CD14-positive monocyte (primary cell): ENCODE measurements at regions not wholly inside any gene's neighbourhood (a gene's known extent, or its start where the extent isn't known, plus 50 kb on each side); places are given as distances from the start of the nearest gene placed in this dataset.
"Not testable (repeated sequence)": the region's sequence is repeated elsewhere in the genome, so short reads cannot be mapped to it uniquely, and the experiment has no call there.

Source experiments
- DNase-seq, 3 donors: peaks; one replicate each; pipeline ENCODE4 v3.0.0-alpha.2; 2011 to 2022
- H2AFZ ChIP-seq: 2 replicates; pipeline ENCODE4 v1.6.0; 2012; ENCODE audit warnings: mild to moderate bottlenecking, low read depth, low read length, inconsistent platforms; ENCODE audit not compliant: insufficient read depth, poor library complexity, severe bottlenecking
- H3K27ac ChIP-seq, 2 donors: 1 replicate in 1 of 2; 2 replicates in 1 of 2; pipeline ENCODE4 v1.5.1; 2012 to 2013; ENCODE audit warnings: low read length in 2 of 2, control low read depth in 1 of 2, inconsistent platforms in 1 of 2, low read depth in 1 of 2, mild to moderate bottlenecking in 1 of 2
- H3K27me3 ChIP-seq, 2 donors: one replicate each; pipeline versions ENCODE4 v1.6.0 to v1.6.1; 2011 to 2013; ENCODE audit warnings: low read length in 2 of 2; ENCODE audit not compliant: control insufficient read depth in 2 of 2, insufficient read depth in 2 of 2
- H3K36me3 ChIP-seq, 2 donors: replicated peaks in 1 of 2; 1 replicate in 1 of 2; 2 replicates in 1 of 2; pipeline versions ENCODE4 v1.5.1 to v1.6.1; 2012 to 2013; ENCODE audit warnings: low read length in 2 of 2, control low read depth in 1 of 2, inconsistent platforms in 1 of 2, mild to moderate bottlenecking in 1 of 2; ENCODE audit not compliant: insufficient read depth in 2 of 2, control insufficient read depth in 1 of 2
- H3K4me1 ChIP-seq, 2 donors: 1 replicate in 1 of 2; 2 replicates in 1 of 2; pipeline versions ENCODE4 v1.5.1 to v1.6.1; 2012 to 2013; ENCODE audit warnings: low read length in 2 of 2, control low read depth in 1 of 2, inconsistent platforms in 1 of 2, mild to moderate bottlenecking in 1 of 2, moderate library complexity in 1 of 2; ENCODE audit not compliant: insufficient read depth in 2 of 2, control insufficient read depth in 1 of 2
- H3K4me2 ChIP-seq: replicated peaks from 2 replicates; pipeline ENCODE3; 2012; ENCODE audit warnings: low read length, moderate library complexity, mild to moderate bottlenecking; ENCODE audit not compliant: poor library complexity, severe bottlenecking; ENCODE audit errors: extremely low read depth
- H3K4me3 ChIP-seq, 3 experiments: fragments of 200-600 bp in 1 of 3; sonication (generic) in 1 of 3; replicated peaks in 1 of 3; 1 replicate in 2 of 3; 2 replicates in 1 of 3; pipeline ENCODE4 v1.5.1; 2011 to 2013; ENCODE audit warnings: low read length in 3 of 3, mild to moderate bottlenecking in 3 of 3, control low read depth in 2 of 3, low read depth in 2 of 3, inconsistent platforms in 1 of 3, moderate library complexity in 1 of 3
- H3K79me2 ChIP-seq: 2 replicates; pipeline ENCODE4 v1.6.0; 2012; ENCODE audit warnings: mild to moderate bottlenecking, control low read depth, inconsistent platforms, low read length, moderate library complexity; ENCODE audit not compliant: insufficient read depth
- H3K9ac ChIP-seq: 2 replicates; pipeline ENCODE4 v1.6.0; 2017; ENCODE audit warnings: low read length, mild to moderate bottlenecking; ENCODE audit not compliant: insufficient read depth, poor library complexity, severe bottlenecking
- H3K9me3 ChIP-seq, 2 donors: replicated peaks in 1 of 2; 1 replicate in 1 of 2; 2 replicates in 1 of 2; pipeline versions ENCODE4 v1.5.1 to v1.6.1; 2012 to 2013; ENCODE audit warnings: low read length in 2 of 2, control low read depth in 1 of 2; ENCODE audit not compliant: control insufficient read depth in 1 of 2, insufficient read depth in 1 of 2
- H4K20me1 ChIP-seq: 2 replicates; pipeline ENCODE4 v1.6.0; 2012; ENCODE audit warnings: mild to moderate bottlenecking, low read length, control low read depth, moderate library complexity; ENCODE audit not compliant: insufficient read depth
- H3K27ac Mint-ChIP-seq, 7 donors: one replicate each; pipeline ENCODE4 v1.8.0; 2020; ENCODE audit warnings: mild to moderate bottlenecking in 7 of 7, mixed read lengths in 7 of 7, moderate library complexity in 6 of 7, inconsistent platforms in 2 of 7
- H3K27me3 Mint-ChIP-seq, 3 donors: one replicate each; pipeline ENCODE4 v1.8.0; 2021 to 2022; ENCODE audit warnings: low read depth in 3 of 3, mild to moderate bottlenecking in 3 of 3, mixed read lengths in 3 of 3, moderate library complexity in 3 of 3, inconsistent platforms in 1 of 3
- H3K36me3 Mint-ChIP-seq, 2 donors: one replicate each; pipeline ENCODE4 v1.8.0; 2020; ENCODE audit warnings: mixed read lengths in 2 of 2, inconsistent platforms in 1 of 2, mild to moderate bottlenecking in 1 of 2
- H3K4me1 Mint-ChIP-seq: one replicate; pipeline ENCODE4 v1.8.0; 2020; ENCODE audit warnings: mild to moderate bottlenecking, mixed read lengths
- H3K4me3 Mint-ChIP-seq, 2 donors: one replicate each; pipeline ENCODE4 v1.8.0; 2020; ENCODE audit warnings: mild to moderate bottlenecking in 2 of 2, mixed read lengths in 2 of 2, moderate library complexity in 1 of 2
- H3K9me3 Mint-ChIP-seq, 7 donors: one replicate each; pipeline ENCODE4 v1.8.0; 2020 to 2022; ENCODE audit warnings: mixed read lengths in 7 of 7, mild to moderate bottlenecking in 6 of 7, moderate library complexity in 6 of 7, inconsistent platforms in 2 of 7
- WGBS: methylation state at CpG from one replicate; pipeline ENCODE4 v1.1.5; 2013; ENCODE audit warnings: missing lambda C conversion rate; ENCODE audit not compliant: insufficient coverage; 5-methylcytosine and 5-hydroxymethylcytosine counted together
- intact Hi-C, 2 donors: fragments of 100-400 bp; cut with micrococcal nuclease; formaldehyde crosslinking; loops; one replicate each; pipeline versions ENCODE4 v1.15.0 to v1.15.1; 2023

DNA sequence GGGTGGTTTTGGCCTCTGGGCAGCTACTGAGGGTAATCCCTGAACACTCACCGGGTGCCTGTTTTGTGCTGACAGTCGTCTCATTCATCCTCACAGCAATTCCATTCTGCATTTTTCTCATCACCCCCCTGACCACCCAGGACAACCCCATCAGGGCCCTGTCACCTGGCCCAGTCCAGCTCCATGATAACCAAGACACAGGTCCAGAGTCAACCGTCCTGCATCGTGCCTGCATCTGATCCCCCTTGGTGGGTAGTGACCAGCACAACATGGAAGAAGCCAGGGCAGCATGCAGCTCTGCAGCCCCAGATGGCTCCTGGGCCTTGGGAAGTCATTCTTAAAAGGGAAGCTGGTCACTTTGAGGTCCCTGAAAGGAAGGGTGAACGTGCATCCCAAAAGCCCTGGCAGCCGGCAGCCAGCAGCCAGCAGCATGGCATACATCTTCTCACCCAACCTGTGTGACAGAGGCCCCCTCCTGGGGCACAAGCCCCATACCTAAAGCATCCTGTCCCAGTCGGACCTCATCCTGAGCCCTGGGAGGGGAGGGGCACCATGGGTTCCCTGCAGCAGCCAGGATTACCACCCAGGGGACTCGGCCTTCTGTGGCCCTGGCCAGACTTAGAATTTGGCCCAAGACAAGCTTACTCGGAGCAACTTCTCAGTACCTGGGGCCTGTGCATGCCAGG is 574.2 kb downstream of the CWH43 start:
- H3K27ac ChIP-seq, H2AFZ ChIP-seq, H3K27me3 ChIP-seq, H4K20me1 ChIP-seq, H3K27ac Mint-ChIP-seq, H3K4me3 Mint-ChIP-seq, H3K36me3 ChIP-seq, H3K4me1 Mint-ChIP-seq, H3K79me2 ChIP-seq, H3K4me3 ChIP-seq, intact Hi-C loops, H3K27me3 Mint-ChIP-seq, H3K36me3 Mint-ChIP-seq, H3K4me1 ChIP-seq, DNase-seq, H3K9ac ChIP-seq, H3K4me2 ChIP-seq: not testable (repeated sequence)
- H3K9me3 Mint-ChIP-seq = peaks cover 2 to 27% (median 15%) of the 10 kb centered on the region in 7 donors
- WGBS = no CpG with 5 or more reads among the region's 9 CpGs
- peaks cover 5 to 26% of the 10 kb centered on the region in 2 donors for H3K9me3 ChIP-seq

DNA sequence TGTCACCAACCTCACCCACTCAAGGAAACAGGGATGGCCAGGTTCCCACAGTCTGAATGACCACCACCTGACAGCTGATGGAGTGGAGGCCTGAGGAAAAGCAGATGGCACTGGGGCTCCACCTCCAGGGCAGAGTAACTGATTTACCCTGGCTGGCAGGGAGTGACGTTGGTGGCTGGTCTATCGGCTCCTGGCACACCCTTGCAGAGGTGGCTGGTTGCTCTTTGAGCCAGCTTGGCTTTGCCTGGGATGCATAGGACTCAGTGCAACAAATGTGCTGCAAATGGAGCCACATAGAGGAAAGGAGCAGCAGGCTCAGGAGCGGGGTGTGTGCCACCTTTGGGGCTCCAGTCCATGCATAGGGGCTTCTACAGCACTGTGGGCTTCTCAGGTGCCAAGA is 574.8 kb downstream of the CWH43 start:
- H3K4me3 Mint-ChIP-seq = not testable (repeated sequence)

DNA sequence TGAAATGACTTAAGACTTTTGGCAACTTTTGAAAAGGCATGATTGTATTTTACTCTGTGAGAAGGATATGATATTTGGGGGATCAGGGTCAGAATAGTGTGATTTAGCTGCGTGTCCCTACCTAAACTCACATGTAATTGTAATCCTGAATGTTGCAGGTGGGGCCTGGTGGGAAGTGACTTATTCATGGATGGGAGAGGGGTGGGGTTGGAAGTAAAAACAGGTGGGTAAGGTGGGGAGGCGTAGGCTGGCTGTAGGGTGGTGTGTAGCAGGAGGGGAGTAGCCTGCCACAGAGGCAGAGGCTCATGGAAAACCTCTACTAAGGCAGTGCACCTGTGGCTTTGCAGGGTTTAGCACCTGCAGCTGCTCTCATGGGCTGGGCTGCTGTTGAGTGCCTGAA is 584.2 kb downstream of the CWH43 start:
- H3K27ac ChIP-seq, H4K20me1 ChIP-seq, DNase-seq, H3K4me3 Mint-ChIP-seq, H3K79me2 ChIP-seq, H3K9ac ChIP-seq, H3K27me3 Mint-ChIP-seq, intact Hi-C loops, H3K36me3 Mint-ChIP-seq, H3K4me1 ChIP-seq, H3K27me3 ChIP-seq, H2AFZ ChIP-seq, H3K4me2 ChIP-seq, H3K4me1 Mint-ChIP-seq, H3K4me3 ChIP-seq, H3K36me3 ChIP-seq, H3K27ac Mint-ChIP-seq: not testable (repeated sequence)
- WGBS = 19% methylated on average over 2 of the region's 2 CpGs
- peaks cover 3 to 35% of the 10 kb centered on the region in 2 donors for H3K9me3 ChIP-seq
- peaks cover 10 to 42% (median 17%) of the 10 kb centered on the region in 7 donors for H3K9me3 Mint-ChIP-seq

More for the DNA sequence above, 574.8 kb downstream of the CWH43 start:
- H4K20me1 ChIP-seq, H2AFZ ChIP-seq, H3K27me3 Mint-ChIP-seq, H3K4me2 ChIP-seq, H3K79me2 ChIP-seq, H3K4me1 Mint-ChIP-seq, DNase-seq, H3K27me3 ChIP-seq, H3K36me3 ChIP-seq, H3K4me3 ChIP-seq, H3K27ac Mint-ChIP-seq, H3K4me1 ChIP-seq, intact Hi-C loops, H3K36me3 Mint-ChIP-seq, H3K27ac ChIP-seq, H3K9ac ChIP-seq: not testable (repeated sequence)
- WGBS = 33% methylated on average over 2 of the region's 3 CpGs
- peaks cover 5 to 31% of the 10 kb centered on the region in 2 donors for H3K9me3 ChIP-seq
- H3K9me3 Mint-ChIP-seq = peaks cover 2 to 27% (median 16%) of the 10 kb centered on the region in 7 donors

DNA sequence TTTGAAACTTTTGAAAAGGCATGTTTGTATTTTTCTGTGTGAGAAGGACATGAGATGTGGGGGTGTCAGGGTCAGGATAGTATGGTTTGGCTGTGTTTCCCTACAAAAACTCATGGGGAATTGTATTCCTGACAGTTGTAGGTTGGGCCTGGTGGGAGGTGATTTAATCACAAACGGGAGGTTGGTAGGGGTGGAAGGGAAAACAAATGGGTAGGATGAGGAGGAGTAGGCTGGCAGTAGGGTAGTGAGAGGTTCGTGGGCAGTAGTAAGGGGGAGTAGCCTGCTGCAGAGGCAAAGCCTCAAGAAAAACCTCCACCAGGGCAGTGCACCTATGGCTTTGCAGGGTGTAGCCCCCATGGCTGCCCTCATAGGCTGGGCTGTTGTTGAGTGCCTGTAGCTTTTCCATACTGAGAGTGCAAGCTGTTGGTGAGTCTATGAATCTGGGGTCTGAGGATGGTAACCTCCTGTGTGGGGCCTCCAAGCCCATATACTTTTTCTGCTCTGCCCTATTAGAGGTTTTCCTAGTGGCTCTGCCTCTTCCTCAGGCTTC is 587.7 kb downstream of the CWH43 start:
- H3K9me3 ChIP-seq = peaks cover 20 to 47% of the 10 kb centered on the region in 2 donors
- H3K27me3 Mint-ChIP-seq, H2AFZ ChIP-seq, H3K27ac ChIP-seq, H3K27me3 ChIP-seq, DNase-seq, H3K9ac ChIP-seq, H3K4me3 ChIP-seq, H3K27ac Mint-ChIP-seq, H4K20me1 ChIP-seq, H3K4me3 Mint-ChIP-seq, intact Hi-C loops, H3K36me3 ChIP-seq, H3K79me2 ChIP-seq, H3K36me3 Mint-ChIP-seq, H3K4me2 ChIP-seq, H3K4me1 Mint-ChIP-seq, H3K4me1 ChIP-seq: not testable (repeated sequence)
- 40% methylated on average over 2 of the region's 2 CpGs for WGBS
- H3K9me3 Mint-ChIP-seq = peaks cover 20 to 50% (median 29%) of the 10 kb centered on the region in 7 donors
